ENCODE measurements at regions not wholly inside any gene's neighbourhood (a gene's known extent, or its start where the extent isn't known, plus 50 kb on each side); places are given as distances from the start of the nearest gene placed in this dataset.

GRCh38 chr5:105953616-105954015, 1717.1 kb downstream of the EFNA5 start:
- DNase-seq: no peak

GRCh38 chr5:105952875-105953274, 1717.9 kb downstream of the EFNA5 start:
- DNase-seq: no peak

- no peak for DNase-seq
Measured at GRCh38 chr5:105947461-105947860, 1723.3 kb downstream of the EFNA5 start.

GRCh38 chr5:105945203-105945972, 1725.3 kb downstream of the EFNA5 start:
- DNase-seq: no peak

- no peak for DNase-seq
Measured at GRCh38 chr5:105940181-105940580, 1730.6 kb downstream of the EFNA5 start.

- DNase-seq: no peak
Measured at GRCh38 chr5:105934171-105934570, 1736.6 kb downstream of the EFNA5 start.

GRCh38 chr5:105931881-105932421, 1738.8 kb downstream of the EFNA5 start:
- no peak for DNase-seq

- DNase-seq: no peak
Measured at GRCh38 chr5:105929858-105930257, 1740.9 kb downstream of the EFNA5 start.

- no peak for DNase-seq
Measured at GRCh38 chr5:105924366-105924765, 1746.4 kb downstream of the EFNA5 start.

GRCh38 chr5:105922574-105922973, 1748.2 kb downstream of the EFNA5 start:
- DNase-seq: no peak

GRCh38 chr5:105922080-105922479, 1748.7 kb downstream of the EFNA5 start:
- no peak for DNase-seq

GRCh38 chr5:105917189-105917588, 1753.5 kb downstream of the EFNA5 start:
- DNase-seq: no peak

GRCh38 chr5:105907016-105907415, 1763.7 kb downstream of the EFNA5 start:
- no peak for DNase-seq

- DNase-seq: no peak
Measured at GRCh38 chr5:105905392-105905791, 1765.3 kb downstream of the EFNA5 start.

- DNase-seq: no peak
Measured at GRCh38 chr5:105903069-105903468, 1767.7 kb downstream of the EFNA5 start.

- DNase-seq: no peak
Measured at GRCh38 chr5:105899726-105900125, 1771.0 kb downstream of the EFNA5 start.

- no peak for DNase-seq
Measured at GRCh38 chr5:105898183-105898582, 1772.6 kb downstream of the EFNA5 start.

GRCh38 chr5:105885266-105885665, 1785.5 kb downstream of the EFNA5 start:
- DNase-seq: no peak

GRCh38 chr5:105882956-105883481, 1787.7 kb downstream of the EFNA5 start:
- no peak for DNase-seq

GRCh38 chr5:105878402-105878801, 1792.3 kb downstream of the EFNA5 start:
- DNase-seq: no peak

GRCh38 chr5:105877592-105877991, 1793.1 kb downstream of the EFNA5 start:
- no peak for DNase-seq

GRCh38 chr5:105874316-105874715, 1796.4 kb downstream of the EFNA5 start:
- no peak for DNase-seq

- no peak for DNase-seq
Measured at GRCh38 chr5:105872569-105873270, 1798.0 kb downstream of the EFNA5 start.

All from hippocampal formation (tissue), 2 donors.